Gastroesophageal sphincter (tissue), 3 donors: ENCODE measurements at regions not wholly inside any gene's neighbourhood (a gene's known extent, or its start where the extent isn't known, plus 50 kb on each side); places are given as distances from the start of the nearest gene placed in this dataset.

Experiments used
- EP300 ChIP-seq: sonication (generic); formaldehyde crosslinking; IDR thresholded peaks from one replicate; pipeline ENCODE4 v1.6.1; 2017; ENCODE audit warnings: antibody characterized with exemption, mild to moderate bottlenecking
- POLR2A ChIP-seq, 2 donors: fragments of 450-650 bp; IDR thresholded peaks; one replicate each; pipeline ENCODE4 v1.6.1; 2017; ENCODE audit warnings: antibody characterized with exemption in 2 of 2, mild to moderate bottlenecking in 2 of 2, moderate library complexity in 1 of 2
- TF ChIP-seq, protein P1 (sequence below), 4 experiments: fragments of 200-600 bp in 2 of 4; fragments of 450-650 bp in 2 of 4; sonication (generic) in 1 of 4; IDR thresholded peaks; one replicate each; pipeline ENCODE4 v1.5.1; 2017 to 2019; ENCODE audit warnings: antibody characterized with exemption in 4 of 4, mild to moderate bottlenecking in 2 of 4, moderate library complexity in 2 of 4

DNA sequence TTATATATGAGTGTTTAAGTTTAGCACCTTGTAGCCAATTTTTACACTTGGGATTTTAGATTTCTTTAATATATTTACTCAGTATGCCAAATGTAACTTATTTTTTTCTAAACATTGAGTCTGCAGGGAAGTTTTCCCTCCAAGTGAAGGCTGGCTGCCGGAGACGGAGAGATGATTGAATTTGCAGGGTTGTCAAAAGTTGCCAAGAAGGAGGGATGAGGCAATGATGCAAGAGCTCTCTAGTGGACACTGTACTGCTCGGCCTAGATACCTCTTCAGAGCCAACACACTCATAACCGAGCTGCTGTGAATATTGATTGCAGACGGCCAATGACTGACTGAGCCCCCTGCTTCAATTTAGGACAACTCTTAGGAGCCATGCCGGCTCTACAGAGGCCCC, 318.6 kb upstream of the CASK start:
- TF ChIP-seq, protein P1, sequence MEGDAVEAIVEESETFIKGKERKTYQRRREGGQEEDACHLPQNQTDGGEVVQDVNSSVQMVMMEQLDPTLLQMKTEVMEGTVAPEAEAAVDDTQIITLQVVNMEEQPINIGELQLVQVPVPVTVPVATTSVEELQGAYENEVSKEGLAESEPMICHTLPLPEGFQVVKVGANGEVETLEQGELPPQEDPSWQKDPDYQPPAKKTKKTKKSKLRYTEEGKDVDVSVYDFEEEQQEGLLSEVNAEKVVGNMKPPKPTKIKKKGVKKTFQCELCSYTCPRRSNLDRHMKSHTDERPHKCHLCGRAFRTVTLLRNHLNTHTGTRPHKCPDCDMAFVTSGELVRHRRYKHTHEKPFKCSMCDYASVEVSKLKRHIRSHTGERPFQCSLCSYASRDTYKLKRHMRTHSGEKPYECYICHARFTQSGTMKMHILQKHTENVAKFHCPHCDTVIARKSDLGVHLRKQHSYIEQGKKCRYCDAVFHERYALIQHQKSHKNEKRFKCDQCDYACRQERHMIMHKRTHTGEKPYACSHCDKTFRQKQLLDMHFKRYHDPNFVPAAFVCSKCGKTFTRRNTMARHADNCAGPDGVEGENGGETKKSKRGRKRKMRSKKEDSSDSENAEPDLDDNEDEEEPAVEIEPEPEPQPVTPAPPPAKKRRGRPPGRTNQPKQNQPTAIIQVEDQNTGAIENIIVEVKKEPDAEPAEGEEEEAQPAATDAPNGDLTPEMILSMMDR (IDR thresholded peaks at IDR 0.05), result no peak
- TF ChIP-seq EP300 (no peak), POLR2A (IDR thresholded peaks at IDR 0.05) (no peak)
